HG02885 (cell line): ENCODE measurements at regions not wholly inside any gene's neighbourhood (a gene's known extent, or its start where the extent isn't known, plus 50 kb on each side); places are given as distances from the start of the nearest gene placed in this dataset.

ENCODE experiments used
- ATAC-seq: cut with Tn5 transposase; IDR thresholded peaks from one replicate; pipeline ENCODE4 v1.9.1; 2021; ENCODE audit warnings: mild to moderate bottlenecking; ENCODE audit not compliant: unreplicated experiment, poor library complexity

GRCh38 chr11:79950172-79950571, 509.3 kb upstream of the TENM4 start:
- ATAC-seq: no peak

- no peak for ATAC-seq
These were observed 508.7 kb upstream of the TENM4 start for GRCh38 chr11:79949574-79949973.

GRCh38 chr11:79942646-79943045, 501.8 kb upstream of the TENM4 start:
- no peak for ATAC-seq

- no peak for ATAC-seq
These were observed 501.3 kb upstream of the TENM4 start for GRCh38 chr11:79942090-79942489.

GRCh38 chr11:79940974-79941735, 500.3 kb upstream of the TENM4 start:
- ATAC-seq: no peak

- ATAC-seq: no peak
These were observed 499.3 kb upstream of the TENM4 start for GRCh38 chr11:79940165-79940564.

- no peak for ATAC-seq
These were observed 498.3 kb upstream of the TENM4 start for GRCh38 chr11:79939111-79939510.

- no peak for ATAC-seq
These were observed 497.0 kb upstream of the TENM4 start for GRCh38 chr11:79937676-79938334.

GRCh38 chr11:79932612-79933011, 491.8 kb upstream of the TENM4 start:
- no peak for ATAC-seq

- ATAC-seq: no peak
These were observed 490.9 kb upstream of the TENM4 start for GRCh38 chr11:79931692-79932091.

GRCh38 chr11:79926707-79927106, 485.9 kb upstream of the TENM4 start:
- ATAC-seq: no peak

- peak; percentile 66 for ATAC-seq
These were observed 484.7 kb upstream of the TENM4 start for GRCh38 chr11:79925570-79925969.

- ATAC-seq: no peak
These were observed 481.8 kb upstream of the TENM4 start for GRCh38 chr11:79922641-79923040.

GRCh38 chr11:79920480-79920879, 479.6 kb upstream of the TENM4 start:
- no peak for ATAC-seq

GRCh38 chr11:79919350-79919749, 478.5 kb upstream of the TENM4 start:
- no peak for ATAC-seq

- no peak for ATAC-seq
These were observed 478.0 kb upstream of the TENM4 start for GRCh38 chr11:79918846-79919245.

GRCh38 chr11:79906164-79906563, 465.3 kb upstream of the TENM4 start:
- no peak for ATAC-seq

- ATAC-seq: no peak
These were observed 461.7 kb upstream of the TENM4 start for GRCh38 chr11:79902493-79902892.

GRCh38 chr11:79897896-79898295, 457.1 kb upstream of the TENM4 start:
- no peak for ATAC-seq

GRCh38 chr11:79896258-79896657, 455.4 kb upstream of the TENM4 start:
- ATAC-seq: no peak

- no peak for ATAC-seq
These were observed 453.3 kb upstream of the TENM4 start for GRCh38 chr11:79894111-79894510.

GRCh38 chr11:79890272-79890671, 449.4 kb upstream of the TENM4 start:
- no peak for ATAC-seq
